Stimulated activated naive CD4-positive, alpha-beta T cell (primary cell): ENCODE measurements at regions not wholly inside any gene's neighbourhood (a gene's known extent, or its start where the extent isn't known, plus 50 kb on each side); places are given as distances from the start of the nearest gene placed in this dataset.

Experiments used
- DNase-seq, 6 experiments: peaks; one replicate each; lab custom pipeline; 2025; lab: John Stamatoyannopoulos, UW

DNA sequence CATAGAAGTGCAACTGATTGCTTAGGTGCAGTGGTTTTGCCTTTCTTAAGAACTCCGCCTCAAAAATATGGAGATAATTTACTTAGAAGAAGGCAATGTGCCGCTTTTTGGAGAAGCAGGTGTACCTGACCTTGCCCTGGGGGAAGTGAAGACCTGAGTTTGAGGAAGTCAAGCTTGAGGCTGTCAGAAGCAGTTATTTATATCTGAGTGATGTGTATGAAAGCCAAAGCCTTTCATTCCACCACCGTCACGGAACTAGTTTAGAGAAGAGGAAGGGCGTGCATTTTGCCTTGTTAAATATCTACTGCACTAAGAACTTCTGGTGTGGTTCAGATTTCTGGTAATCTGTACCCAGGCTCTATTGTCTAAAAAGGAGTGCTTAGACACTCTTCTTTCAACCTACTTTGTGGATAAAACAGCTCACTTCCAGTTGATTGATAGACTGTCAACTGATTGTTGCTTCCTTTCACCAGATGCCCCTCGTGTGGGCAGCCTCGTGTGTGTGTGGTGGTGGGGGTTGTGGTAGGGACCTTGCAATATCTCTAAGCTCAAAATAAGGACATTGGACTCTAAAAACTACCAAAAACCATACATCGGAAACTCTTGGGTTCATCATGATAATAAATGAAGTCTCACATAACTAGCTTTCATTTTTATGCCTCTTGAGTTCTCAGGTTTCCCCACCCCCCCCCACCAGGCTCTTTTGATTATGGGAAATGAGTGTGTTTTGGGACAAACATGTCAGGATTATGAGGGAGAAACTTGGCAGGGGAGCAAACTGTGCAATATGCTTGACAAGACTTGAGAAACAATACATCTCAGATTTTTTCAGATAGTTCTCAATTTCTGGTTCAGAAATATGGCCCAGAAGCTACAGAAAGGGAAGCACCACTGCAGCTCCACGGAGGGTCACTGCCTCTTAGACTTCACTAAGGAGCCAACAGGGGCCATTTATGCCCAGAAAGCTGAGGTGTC lies 78.6 kb downstream of the ARF6 start:
- DNase-seq = peak; percentile 31 to 92 (median 71)

DNA sequence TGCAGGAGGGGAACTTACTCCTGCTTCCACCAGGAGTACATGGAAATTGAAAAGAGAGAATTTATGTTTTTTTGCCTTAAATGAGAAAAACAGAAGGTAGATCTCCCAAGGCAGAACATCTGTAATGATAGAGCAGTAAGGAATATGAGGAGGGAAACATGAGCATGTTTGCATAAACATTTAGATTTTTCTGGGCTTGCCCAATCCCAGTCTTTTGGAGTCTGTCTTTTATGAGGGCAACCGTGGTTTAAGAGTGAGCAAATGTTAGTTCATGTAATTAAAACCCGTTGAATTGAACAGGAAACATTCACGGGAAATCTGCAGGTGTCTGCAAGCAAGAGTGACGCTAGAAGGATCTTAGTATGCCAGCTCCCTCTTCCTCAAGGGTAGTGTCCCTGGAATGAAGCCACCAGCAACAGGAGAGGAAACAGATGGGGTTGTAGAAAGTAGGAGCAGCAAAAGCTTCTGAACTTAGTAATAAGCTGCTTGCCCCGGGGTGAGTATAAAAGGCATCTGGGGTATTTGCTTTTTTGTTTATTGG lies 79.3 kb downstream of the ARF6 start:
- peak in 2 of 6 experiments; percentile 33 to 35 for DNase-seq

DNA sequence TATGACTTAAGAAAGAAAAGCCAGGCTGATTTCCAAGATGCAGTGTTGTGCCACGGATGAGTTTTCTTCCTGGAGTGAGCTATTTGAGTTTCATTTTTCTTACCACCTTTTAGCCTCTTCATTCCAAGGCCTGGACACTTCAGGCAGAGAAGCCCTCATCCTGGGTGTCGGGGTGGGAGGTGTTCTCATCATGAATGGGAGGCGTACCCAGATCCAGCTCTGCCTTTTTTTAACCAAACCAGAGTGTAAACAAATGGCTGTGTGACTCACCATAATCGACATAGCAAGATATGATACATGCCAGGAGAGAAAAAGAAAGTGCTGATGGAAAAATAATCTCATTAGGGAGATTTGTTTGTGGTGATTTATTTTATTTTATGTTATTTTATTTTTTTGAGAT lies 79.9 kb downstream of the ARF6 start:
- DNase-seq = peak in 2 of 6 experiments; percentile 17 to 21

DNA sequence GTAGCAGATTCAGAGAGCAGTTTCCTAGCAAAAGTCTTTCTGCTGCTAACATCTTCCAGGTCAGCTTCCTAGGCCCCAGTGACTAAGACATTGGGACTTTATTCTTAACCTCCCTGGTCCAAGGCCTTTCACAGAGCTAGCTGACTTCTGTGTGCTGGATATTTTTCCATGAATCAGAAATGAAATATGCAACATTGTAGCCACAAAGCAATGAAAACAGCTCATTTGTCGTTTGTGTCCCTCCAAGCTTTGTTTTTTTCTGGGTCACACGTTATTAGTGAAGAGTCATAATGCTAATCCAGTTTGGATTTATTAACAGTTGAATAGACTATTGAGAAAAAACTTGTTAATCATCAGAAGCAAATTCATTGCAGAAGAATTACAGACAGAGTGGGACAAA lies 82.4 kb downstream of the ARF6 start:
- DNase-seq = no peak

DNA sequence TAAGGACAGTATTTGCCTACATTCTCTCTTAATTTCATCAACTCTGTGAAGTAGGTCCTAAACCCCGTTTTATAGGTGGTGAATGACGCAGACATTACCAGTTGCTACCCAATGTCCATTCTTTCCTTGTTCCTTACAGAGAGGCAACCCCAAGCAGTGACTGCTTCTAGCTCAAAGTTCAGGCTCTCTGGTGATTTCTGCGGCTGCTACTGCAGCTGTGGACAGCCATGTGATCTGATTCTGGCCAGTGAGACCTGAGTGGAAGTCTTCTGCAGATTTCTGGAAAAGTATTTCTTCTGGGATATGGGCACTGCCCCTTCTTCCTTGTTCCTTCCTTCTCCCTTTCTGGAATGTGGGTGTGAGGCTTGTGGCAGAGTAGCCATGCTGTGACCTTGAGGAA lies 82.9 kb downstream of the ARF6 start:
- no peak for DNase-seq

DNA sequence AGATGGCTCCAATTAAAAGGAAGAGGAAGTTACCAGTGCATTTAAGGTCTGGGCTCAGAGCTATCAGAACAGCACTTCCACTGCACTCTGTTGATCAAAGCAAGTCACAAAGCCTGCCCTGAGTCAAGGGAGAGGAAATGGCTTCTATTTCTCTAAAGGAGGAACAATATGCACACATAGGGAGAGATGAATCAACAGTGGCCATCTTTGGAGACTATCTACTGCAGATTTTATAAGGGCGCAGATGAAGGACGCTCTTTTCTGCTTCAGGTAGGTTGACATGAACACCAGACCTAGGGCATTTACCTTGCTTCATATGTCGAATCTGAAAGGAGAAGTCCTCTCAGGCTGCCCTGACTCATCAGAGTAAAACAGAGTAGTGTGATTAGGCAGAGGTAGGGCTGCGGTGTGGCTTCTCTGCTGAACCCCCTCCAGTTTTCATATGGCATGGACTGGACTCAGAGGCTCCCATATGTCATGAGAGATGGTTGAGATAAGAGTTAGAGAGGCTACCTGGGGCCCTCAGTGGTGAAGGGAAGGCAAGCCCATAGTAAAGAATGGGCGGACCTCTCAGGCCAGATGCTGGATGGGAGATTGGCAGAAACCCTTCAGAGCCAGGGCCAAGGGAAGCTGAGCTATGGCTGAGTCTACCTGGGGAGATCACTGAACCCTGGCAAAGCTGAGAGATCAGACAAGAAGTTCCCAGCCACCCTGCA lies 84.4 kb downstream of the ARF6 start:
- DNase-seq = peak in 3 of 6 experiments; percentile 64 to 70 (median 70)

DNA sequence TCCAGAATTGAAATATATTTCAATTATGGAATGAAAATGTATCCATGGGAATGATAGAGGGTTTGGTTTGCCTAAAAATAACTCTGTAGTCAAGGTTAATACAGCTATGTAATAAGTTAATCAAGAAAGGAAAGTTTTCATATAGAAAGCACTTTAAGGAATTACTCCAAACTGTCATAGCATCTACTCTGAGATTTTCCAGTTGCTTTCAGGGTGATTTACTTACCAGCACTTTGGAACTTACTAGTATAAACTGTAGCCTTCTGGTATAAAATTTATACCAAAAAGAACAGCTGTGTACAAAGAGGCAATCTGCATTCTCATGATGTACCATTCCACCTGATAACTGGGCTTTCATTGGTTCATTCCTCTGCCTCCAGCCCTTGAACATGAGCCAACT lies 87.1 kb downstream of the ARF6 start:
- DNase-seq = no peak

DNA sequence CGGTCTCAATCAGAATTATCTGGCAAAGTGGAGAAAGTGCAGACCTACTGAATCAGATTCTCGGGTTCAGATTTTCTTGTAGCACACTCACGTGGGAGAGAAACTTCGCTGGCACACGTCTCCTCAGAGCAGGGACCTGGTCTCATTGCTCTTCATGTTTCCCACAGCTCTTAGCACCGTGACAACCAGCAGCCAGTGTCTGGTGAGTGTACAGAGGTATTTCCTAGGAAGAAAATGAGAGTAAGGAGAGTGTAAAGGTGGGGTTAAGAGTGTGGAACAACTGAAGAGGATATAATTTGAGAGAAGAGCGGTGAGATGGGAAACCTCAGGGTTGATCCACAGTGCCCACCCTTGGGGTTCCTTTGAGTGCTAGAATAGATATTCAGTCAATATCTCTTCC lies 89.2 kb downstream of the ARF6 start:
- no peak for DNase-seq

DNA sequence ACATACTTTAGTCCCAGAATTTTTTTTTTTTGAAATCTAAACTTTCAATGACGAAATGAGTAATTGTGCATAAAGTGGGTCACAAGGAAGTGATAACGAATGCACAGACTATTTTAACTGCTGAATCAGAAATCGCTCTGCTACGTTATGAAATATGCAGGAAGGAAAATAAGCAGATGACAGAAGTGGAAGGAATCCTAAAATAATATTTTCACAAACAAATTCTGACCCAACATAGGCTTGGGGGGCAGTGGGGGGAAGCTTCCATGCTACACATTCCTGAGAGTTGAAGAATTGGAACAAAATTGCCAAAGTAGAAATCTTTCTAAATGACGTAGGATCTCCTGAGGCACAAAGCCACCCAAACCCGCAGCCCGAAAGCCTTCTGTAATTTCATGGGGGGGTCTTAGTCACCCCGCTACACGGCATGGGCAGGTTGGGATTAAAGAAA lies 89.6 kb downstream of the ARF6 start:
- no peak for DNase-seq

DNA sequence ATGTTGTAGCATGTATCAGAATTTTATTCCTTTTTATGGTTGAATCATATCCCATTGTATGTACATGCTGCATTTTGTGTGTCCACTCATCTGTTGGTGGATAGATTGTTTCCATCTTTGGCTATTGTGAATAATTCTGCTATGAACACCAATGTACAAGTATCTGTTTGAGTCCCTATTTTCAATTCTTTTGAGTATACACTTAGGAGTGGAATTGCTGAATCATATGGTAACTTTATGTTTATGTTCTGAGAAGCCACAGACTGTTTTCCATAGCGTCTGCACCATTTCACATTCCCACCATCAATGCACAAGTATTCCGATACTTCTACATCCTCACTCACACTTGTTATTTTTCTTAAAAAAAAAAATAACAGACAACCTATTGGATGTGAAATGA lies 91.5 kb downstream of the ARF6 start:
- DNase-seq = no peak

DNA sequence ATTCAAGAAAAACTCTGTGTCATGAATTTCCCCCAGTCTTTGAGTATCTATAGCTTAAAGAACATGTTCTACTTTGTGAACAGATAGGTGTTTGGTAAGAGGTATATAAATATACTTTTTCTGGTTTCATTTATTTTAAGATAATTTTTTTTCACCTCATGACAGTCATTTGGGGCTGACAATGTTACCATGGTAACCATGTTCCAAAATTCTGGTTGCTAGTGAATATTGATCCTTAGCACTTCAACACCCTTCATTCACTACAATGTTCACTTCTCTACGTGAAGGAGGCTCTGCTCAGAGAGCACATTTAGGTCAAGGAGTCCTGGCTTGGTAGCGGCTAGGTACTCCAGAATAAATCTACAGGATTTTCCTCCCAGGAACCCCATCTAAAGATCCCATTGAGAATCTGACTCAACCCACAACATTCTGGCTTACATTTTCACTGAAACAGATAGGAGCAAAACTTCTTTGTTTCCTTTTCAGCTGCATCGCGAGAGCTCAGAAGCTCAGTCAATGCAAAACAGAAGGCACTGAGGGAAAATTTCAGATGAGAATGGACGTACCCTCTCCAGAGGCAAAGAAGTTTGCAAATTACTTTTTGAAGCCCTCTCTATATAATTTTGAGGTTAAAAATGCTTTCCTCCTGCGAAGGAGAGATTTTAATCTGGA lies 93.6 kb downstream of the ARF6 start:
- DNase-seq = no peak

DNA sequence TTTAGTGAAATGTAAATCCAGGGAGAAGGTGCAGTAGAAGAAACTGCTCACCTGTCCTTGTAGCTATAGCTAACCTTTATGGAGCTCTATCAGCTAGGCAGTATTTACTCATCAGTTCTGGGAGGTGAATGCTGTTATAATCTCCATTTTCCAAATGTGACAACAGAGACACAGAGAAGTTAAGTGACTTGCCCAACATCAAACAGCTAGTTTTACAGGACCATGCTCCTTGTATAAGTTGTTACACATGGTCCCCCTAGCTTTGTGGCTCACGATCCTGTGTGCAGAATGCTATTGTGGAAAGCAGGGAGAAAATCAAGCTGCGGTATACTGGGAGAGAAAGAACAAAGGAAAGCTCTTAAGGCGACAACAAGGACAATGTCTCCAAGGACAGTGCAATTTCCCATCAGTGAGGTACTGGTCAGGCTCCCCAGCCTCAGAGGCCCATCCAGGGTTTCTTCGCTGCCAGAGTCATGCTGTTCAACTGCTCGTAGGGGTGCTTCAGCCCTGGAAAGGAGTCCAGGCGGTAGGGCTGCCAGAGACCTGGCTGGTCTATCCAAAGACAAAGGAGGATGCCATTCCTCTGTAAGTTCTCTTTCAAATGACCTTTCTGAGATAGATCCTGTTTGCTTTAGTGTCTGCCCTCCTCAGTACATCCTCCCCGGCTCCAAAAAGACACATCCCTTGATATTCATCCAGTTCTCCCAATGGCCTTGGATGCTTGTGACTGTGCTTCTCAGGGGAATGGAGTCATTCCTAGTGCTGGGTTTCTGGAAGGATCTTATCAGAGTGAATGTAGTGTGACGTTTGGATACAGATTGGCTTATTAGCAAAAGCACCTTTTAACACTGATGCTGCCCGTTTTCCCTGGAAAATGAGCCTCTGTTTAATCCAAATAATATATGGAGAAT lies 95.5 kb downstream of the ARF6 start:
- DNase-seq = no peak

DNA sequence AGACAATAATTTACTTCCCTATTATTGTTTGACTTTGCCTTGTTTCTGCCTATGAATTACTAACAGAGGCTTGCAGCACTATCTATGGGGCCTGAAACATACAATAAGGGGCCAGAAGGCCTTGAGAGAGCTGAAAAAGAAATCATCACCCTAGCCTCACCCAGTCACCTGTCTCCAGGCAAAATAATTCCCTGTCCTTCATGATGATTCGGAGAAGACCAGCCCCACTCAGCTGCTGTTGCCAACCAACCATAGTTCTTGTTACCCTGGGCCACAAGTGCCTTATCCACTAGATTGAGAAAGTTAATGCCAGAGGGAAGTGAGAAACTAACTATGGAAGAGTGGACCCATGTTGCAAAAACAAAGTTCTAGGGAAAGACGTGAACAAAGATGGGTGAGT lies 97.1 kb downstream of the ARF6 start:
- no peak for DNase-seq

DNA sequence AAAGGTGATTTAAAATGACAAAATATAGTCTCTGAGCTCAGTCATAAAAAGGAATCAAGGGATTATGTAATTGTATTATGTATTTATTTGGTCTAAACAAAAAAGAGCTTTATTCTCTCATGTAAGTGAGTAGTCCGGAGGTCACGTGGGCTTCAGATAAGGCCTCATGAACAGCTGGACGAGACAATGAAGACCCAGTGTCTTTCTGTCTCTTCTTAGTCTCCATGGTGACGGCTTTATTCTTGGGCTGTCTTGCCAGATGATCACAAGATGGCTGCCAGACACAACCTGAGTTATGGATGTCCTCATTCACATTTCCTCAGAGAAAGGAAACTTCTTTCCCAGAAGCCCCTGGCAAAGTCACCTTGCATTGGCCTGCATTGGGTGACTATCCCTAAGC lies 98.6 kb downstream of the ARF6 start:
- DNase-seq = no peak

DNA sequence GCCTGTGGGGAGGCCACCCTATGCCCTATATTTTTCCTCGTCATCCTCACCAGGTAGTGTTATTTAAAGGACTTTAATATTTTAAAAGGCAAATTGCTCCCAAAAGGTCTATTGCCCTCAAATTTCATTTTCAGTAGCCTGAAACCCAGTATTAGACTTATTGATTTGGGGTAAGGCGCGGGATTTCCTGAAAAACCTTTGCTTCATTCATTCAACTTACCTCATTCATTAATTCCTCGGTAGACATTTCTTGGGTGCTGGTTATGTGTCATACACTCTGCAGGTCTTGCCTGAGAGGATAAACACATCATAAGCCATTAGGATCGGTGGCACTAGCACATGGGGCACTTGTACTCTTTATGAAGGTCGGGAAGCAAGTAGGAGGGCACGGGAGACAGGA lies 99.2 kb downstream of the ARF6 start:
- no peak for DNase-seq

DNA sequence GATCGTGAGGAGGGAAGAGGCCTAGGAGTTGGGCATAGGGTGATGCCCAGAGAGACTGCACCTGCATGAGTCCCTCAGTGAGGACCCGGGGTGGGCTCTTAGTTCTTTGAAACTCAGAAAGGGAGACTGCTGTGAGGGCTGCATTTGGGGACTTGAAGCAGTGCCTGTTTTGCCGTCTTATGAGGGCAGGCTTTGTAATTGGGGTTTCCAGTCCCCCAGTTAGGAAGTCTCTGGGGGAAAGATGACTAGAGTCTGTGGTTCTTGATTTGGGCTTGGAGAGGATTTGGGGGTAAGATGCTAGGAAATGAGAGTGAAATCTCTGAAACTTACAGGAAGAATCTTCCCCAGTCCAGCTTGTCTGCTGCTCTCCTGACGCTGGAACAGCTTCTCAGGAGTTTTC lies 99.6 kb downstream of the ARF6 start:
- no peak for DNase-seq

DNA sequence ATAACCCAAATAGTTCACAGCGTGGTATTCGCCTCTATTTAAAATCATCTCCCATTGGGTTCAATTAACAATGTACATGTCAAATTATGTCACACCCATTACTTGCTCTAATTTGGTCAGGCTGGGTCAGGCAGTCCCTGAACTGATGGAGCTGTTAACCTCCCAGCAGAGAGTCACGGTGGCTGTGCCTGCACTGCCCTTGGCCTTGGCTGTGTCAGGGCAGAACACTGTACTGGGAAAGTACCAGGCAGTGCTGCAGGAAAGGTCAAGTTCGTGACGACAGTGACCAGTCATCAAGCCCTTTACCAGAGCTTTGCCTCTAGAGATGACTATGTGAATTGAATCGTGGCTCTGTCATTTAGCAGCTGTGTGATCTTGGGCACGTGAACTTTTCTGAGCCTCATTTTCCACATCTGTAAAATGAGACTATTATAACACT lies 100.0 kb downstream of the ARF6 start:
- DNase-seq = no peak

DNA sequence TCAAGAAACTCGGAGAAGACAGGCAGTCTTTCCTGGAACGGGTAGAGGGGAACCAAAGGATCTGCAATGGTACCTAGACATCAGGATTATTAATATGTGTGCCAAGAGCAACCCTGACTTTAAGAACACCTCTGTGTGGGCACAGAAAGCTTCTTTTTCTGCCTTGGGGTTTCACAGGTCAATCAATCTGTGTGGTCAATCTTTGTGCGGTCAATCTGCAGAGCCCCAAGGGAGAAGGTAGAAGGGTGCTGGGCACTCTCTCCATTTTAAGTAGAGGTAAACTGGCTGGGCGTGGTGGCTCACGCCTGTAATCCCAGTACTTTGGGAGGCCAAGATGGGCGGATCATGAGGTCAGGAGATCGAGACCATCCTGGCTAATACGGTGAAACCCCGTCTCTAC lies 100.7 kb downstream of the ARF6 start:
- no peak for DNase-seq

DNA sequence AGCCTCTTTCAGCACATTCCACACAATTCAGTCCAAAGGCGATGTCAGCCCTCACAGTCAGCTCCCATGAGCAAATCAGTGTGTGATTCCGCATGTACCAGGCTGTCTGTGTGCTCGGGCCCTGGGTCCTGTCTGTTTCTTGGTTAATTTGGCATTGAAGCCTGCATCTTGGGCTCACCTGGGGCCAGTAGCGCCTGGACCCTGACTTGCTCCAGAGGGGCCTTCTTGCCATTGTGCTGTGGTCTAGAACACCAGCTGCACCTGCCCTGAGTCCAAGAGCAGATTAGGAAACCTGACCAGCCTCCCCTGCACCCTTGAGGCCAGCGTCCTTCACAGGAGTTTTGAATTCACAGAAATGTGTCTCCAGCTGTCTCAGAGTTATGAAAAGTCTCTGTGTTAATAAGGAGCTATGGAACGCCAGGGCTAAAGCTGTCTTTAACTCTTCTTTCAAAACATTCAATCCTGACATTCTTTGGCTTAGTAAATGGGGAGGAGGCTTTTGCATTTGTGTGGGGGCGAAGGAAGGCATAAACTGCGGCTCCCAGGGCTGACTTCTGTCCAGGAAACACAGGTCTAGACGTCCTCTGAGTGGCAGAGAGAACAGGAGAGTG lies 102.2 kb downstream of the ARF6 start:
- DNase-seq = no peak

DNA sequence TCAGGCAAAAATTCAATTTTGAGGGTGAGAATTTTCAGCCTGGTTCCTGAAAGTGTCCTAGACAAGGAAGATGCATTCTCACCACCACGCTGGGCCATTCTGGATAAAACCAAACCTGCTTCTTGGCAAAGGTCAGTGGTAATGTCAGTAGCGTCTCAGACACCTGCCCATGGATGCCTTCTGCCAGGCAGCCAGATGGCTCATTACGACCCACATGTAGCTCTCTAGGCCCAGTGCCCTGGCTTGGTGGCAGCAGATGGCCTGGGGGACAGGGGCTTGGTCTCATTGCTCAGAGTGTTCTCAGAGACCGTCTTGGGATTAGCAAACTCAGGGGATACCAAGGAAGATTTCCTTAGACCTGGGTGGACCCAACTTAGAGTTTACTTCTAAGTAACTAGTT lies 105.1 kb downstream of the ARF6 start:
- DNase-seq = no peak
